PC-9 (cell line): ENCODE measurements at regions not wholly inside any gene's neighbourhood (a gene's known extent, or its start where the extent isn't known, plus 50 kb on each side); places are given as distances from the start of the nearest gene placed in this dataset.
"Not testable (repeated sequence)": the region's sequence is repeated elsewhere in the genome, so short reads cannot be mapped to it uniquely, and the experiment has no call there.

Experiments
- BruUV-seq: library from RNA; stranded (reverse); fragments of 400-500 nt; replicated peaks from 2 replicates; lab custom pipeline; 2021; lab: Mats Ljungman, UMichigan
- CTCF ChIA-PET: fragments of 300-600 bp; sonication (Branson Sonifier 250); formaldehyde crosslinking; loops from one replicate; lab custom pipeline; 2022; ENCODE audit warnings: antibody characterized with exemption; lab: Charles Lee
- POLR2A ChIA-PET: fragments of 300-600 bp; sonication (Branson Sonifier 250); formaldehyde crosslinking; loops from one replicate; lab custom pipeline; 2022; ENCODE audit warnings: antibody characterized with exemption; ENCODE audit not compliant: unreplicated experiment; lab: Charles Lee
- DNase-seq, 2 experiments: peaks; one replicate each; pipeline versions ENCODE4 v3.0.0 to v3.0.0-alpha.2; 2015 to 2022; ENCODE audit warnings: mixed read lengths in 1 of 2
- H2AFZ ChIP-seq: fragments of 200-600 bp; sonication (generic); 2 replicates; pipeline ENCODE4 v1.8.1; 2017; ENCODE audit warnings: antibody characterized with exemption
- H3F3A ChIP-seq: fragments of 200-600 bp; sonication (generic); 2 replicates; pipeline ENCODE4 v1.8.1; 2017; ENCODE audit warnings: antibody characterized with exemption, mild to moderate bottlenecking, low read depth; ENCODE audit not compliant: insufficient read depth
- H3K27ac ChIP-seq: fragments of 200-600 bp; sonication (generic); 2 replicates; pipeline ENCODE4 v1.6.1; 2016; ENCODE audit warnings: mixed run types
- H3K27me3 ChIP-seq: fragments of 200-600 bp; sonication (generic); 2 replicates; pipeline ENCODE4 v1.6.1; 2016; ENCODE audit warnings: low read depth, mixed run types; ENCODE audit not compliant: insufficient read depth
- H3K36me3 ChIP-seq: fragments of 200-600 bp; sonication (generic); 2 replicates; pipeline ENCODE4 v1.6.1; 2016; ENCODE audit warnings: low read depth, mixed run types
- H3K4me1 ChIP-seq: fragments of 200-600 bp; sonication (generic); replicated peaks from 2 replicates; pipeline ENCODE4 v1.6.1; 2016; ENCODE audit warnings: mixed run types; ENCODE audit not compliant: insufficient read depth
- H3K4me2 ChIP-seq: fragments of 200-600 bp; sonication (generic); 2 replicates; pipeline ENCODE4 v1.6.1; 2017; ENCODE audit warnings: mixed run types
- H3K4me3 ChIP-seq: fragments of 200-600 bp; sonication (generic); 2 replicates; pipeline ENCODE4 v1.6.1; 2016; ENCODE audit warnings: mixed run types
- H3K79me2 ChIP-seq: fragments of 200-600 bp; sonication (generic); 2 replicates; pipeline ENCODE4 v1.6.1; 2017; ENCODE audit warnings: low read depth, mixed run types
- H3K9me2 ChIP-seq: fragments of 200-600 bp; sonication (generic); 2 replicates; pipeline ENCODE4 v1.8.1; 2017; ENCODE audit warnings: mild to moderate bottlenecking; ENCODE audit not compliant: insufficient read depth
- H3K9me3 ChIP-seq: fragments of 200-600 bp; sonication (generic); 2 replicates; pipeline ENCODE4 v1.8.1; 2016; ENCODE audit warnings: low read depth; ENCODE audit not compliant: insufficient read depth
- H4K20me1 ChIP-seq: fragments of 200-600 bp; sonication (generic); 2 replicates; pipeline ENCODE4 v1.8.1; 2017; ENCODE audit not compliant: insufficient read depth
- intact Hi-C: fragments of 100-400 bp; cut with micrococcal nuclease; formaldehyde crosslinking; loops from one replicate; pipeline ENCODE4 v1.10.0; 2022; ENCODE audit not compliant: unreplicated experiment

- H3K9me3 ChIP-seq, H2AFZ ChIP-seq, H3K4me1 ChIP-seq, H3K4me3 ChIP-seq, intact Hi-C loops, H3K36me3 ChIP-seq, BruUV-seq, H3K79me2 ChIP-seq, H3K4me2 ChIP-seq, DNase-seq, H3K27ac ChIP-seq, H3F3A ChIP-seq, H4K20me1 ChIP-seq, CTCF ChIA-PET, H3K27me3 ChIP-seq, POLR2A ChIA-PET, H3K9me2 ChIP-seq: not testable (repeated sequence)
Observed at GRCh38 chr5:21488828-21489227, 1364.3 kb downstream of the CDH12 start.

DNA sequence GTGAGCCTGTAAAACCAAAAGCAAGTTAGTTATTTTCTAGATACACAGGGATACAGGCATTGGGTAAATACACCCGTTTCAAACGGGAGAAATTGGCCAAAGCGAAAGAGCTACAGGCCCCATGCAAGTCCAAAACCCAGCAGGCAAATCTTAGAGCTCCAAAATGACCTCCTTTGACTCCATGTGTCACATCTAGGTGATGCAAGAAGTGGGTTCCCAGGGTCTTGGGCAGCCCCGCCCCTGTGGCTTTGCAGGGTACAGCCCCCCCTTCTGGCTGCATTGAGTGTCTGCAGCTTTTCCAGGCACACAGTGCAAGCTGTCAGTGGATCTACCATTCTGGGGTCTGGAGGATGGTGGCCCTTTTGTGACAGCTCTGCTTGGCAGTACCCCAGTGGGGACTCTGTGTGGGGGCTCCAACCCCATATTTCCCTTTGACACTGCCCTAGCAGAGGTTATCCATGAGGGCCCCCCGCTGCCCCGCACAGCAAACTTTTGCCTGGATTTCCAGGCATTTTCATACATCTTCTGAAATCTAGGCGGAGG, 1367.6 kb downstream of the CDH12 start:
- H3K27me3 ChIP-seq, H2AFZ ChIP-seq, BruUV-seq: not testable (repeated sequence)

GRCh38 chr5:21484498-21484889, 1368.7 kb downstream of the CDH12 start:
- H3K4me2 ChIP-seq, H2AFZ ChIP-seq, H3K9me2 ChIP-seq, H3K4me3 ChIP-seq, H3K4me1 ChIP-seq, H3K27ac ChIP-seq, H3K9me3 ChIP-seq, H3K79me2 ChIP-seq, CTCF ChIA-PET, BruUV-seq, H3K27me3 ChIP-seq, H3K36me3 ChIP-seq, POLR2A ChIA-PET, H3F3A ChIP-seq, DNase-seq, H4K20me1 ChIP-seq, intact Hi-C loops: not testable (repeated sequence)

More for the DNA sequence above, 1367.6 kb downstream of the CDH12 start:
- H3K4me3 ChIP-seq, H3K36me3 ChIP-seq, H3K9me2 ChIP-seq, H3K79me2 ChIP-seq, H3K27ac ChIP-seq, H3K4me1 ChIP-seq, H3K9me3 ChIP-seq, H3F3A ChIP-seq, H3K4me2 ChIP-seq, DNase-seq, H4K20me1 ChIP-seq, POLR2A ChIA-PET, CTCF ChIA-PET, intact Hi-C loops: not testable (repeated sequence)

- H3K36me3 ChIP-seq, H3K4me3 ChIP-seq, DNase-seq, H2AFZ ChIP-seq, CTCF ChIA-PET, POLR2A ChIA-PET, H3K9me3 ChIP-seq, H3K4me1 ChIP-seq, H3K27ac ChIP-seq, H3K9me2 ChIP-seq, intact Hi-C loops, BruUV-seq, H3K27me3 ChIP-seq, H3K4me2 ChIP-seq, H4K20me1 ChIP-seq, H3F3A ChIP-seq, H3K79me2 ChIP-seq: not testable (repeated sequence)
Observed at GRCh38 chr5:21483790-21484497, 1369.2 kb downstream of the CDH12 start.

- H3K79me2 ChIP-seq, H3K4me2 ChIP-seq, H3K9me2 ChIP-seq, POLR2A ChIA-PET, CTCF ChIA-PET, H3K9me3 ChIP-seq, H3K27ac ChIP-seq, intact Hi-C loops, H3K4me3 ChIP-seq, H3K4me1 ChIP-seq, H3F3A ChIP-seq, DNase-seq, BruUV-seq, H4K20me1 ChIP-seq, H3K27me3 ChIP-seq, H3K36me3 ChIP-seq, H2AFZ ChIP-seq: not testable (repeated sequence)
Observed at GRCh38 chr5:21482983-21483650, 1370.0 kb downstream of the CDH12 start.

DNA sequence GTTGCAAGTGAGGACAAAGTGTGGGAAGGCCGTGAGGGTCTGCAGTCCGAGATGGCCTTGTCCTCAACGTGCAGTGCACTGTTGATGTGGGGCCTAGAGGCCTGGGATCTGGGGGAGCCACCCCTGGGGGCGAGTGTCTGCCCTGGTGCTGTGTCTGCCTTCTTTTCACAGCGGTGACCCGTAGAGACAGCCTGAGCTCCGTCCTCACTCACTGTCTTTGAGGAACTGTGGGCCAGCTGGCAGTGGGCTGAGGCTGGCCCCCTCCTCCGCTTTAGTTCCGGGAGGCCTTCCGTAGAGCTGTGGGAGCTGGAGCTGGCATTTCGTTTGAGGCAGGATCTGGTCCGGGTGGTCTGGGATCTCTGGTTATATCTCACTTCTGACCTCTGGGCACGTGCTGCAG, 1370.6 kb downstream of the CDH12 start:
- H3K4me3 ChIP-seq, intact Hi-C loops: not testable (repeated sequence)

More for the DNA sequence above, 1370.6 kb downstream of the CDH12 start:
- H3K9me3 ChIP-seq, H3K4me2 ChIP-seq, H3K27me3 ChIP-seq, DNase-seq, H2AFZ ChIP-seq, BruUV-seq, H3F3A ChIP-seq, H3K79me2 ChIP-seq, CTCF ChIA-PET, H4K20me1 ChIP-seq, H3K9me2 ChIP-seq, H3K36me3 ChIP-seq, H3K4me1 ChIP-seq, POLR2A ChIA-PET, H3K27ac ChIP-seq: not testable (repeated sequence)
